ENCODE measurements at regions not wholly inside any gene's neighbourhood (a gene's known extent, or its start where the extent isn't known, plus 50 kb on each side); places are given as distances from the start of the nearest gene placed in this dataset.

- intact Hi-C loops (cut with micrococcal nuclease; ENCODE audit: unreplicated experiment): no loop called here
- Histone ChIP-seq H3K36me3 (ENCODE audit: control insufficient read depth, insufficient read depth, low read length) (no peaks in the 10 kb centered on the region), H3K4me3 (ENCODE audit: low read depth in 2 of 2, low read length in 2 of 2) (no peak overlapping the region), H3K27ac (ENCODE audit: low read length) (no peak overlapping the region), H3K4me1 (ENCODE audit: control insufficient read depth, insufficient read depth, low read length) (no peaks in the 10 kb centered on the region), H3K9me3 (ENCODE audit: control insufficient read depth, insufficient read depth, low read depth, low read length) (no peaks in the 10 kb centered on the region), H3K27me3 (ENCODE audit: control insufficient read depth, insufficient read depth, low read length) (no peaks in the 10 kb centered on the region)
- ChIA-PET CTCF (no interaction called here), POLR2A (no interaction called here)
- ATAC-seq: no peak
- TF ChIP-seq SIN3A (IDR thresholded peaks at IDR 0.05; ENCODE audit: borderline replicate concordance, insufficient read depth, low read depth, low read length) (no peak), POLR2AphosphoS5 (IDR thresholded peaks at IDR 0.05; ENCODE audit: low read depth, low read length) (no peak), TCF7L2 (IDR thresholded peaks at IDR 0.05; ENCODE audit: low read depth, low read length) (no peak), REST (IDR thresholded peaks at IDR 0.05; ENCODE audit: insufficient read depth in 1 of 2, low read depth in 2 of 2, low read length in 1 of 2) (no peak), CTCF (IDR thresholded peaks at IDR 0.05) (no peak)
- no peak for DNase-seq (ENCODE audit: low read depth, low spot score)
- no TSS peak for BruUV-seq (replicated peaks)
- in situ Hi-C loops (cut with HindIII; ENCODE audit: low pct_unique_long_range_greater_than_20kb, low sequenced_read_pairs): no loop called here
Observed at GRCh38 chr4:167544391-167544790, 310.1 kb upstream of the SPOCK3 start.

- intact Hi-C loops (cut with micrococcal nuclease; ENCODE audit: unreplicated experiment): no loop called here
- in situ Hi-C loops (cut with HindIII; ENCODE audit: low pct_unique_long_range_greater_than_20kb, low sequenced_read_pairs): no loop called here
- Histone ChIP-seq H3K4me3 (ENCODE audit: low read depth in 2 of 2, low read length in 2 of 2) (no peak overlapping the region), H3K27me3 (ENCODE audit: control insufficient read depth, insufficient read depth, low read length) (no peaks in the 10 kb centered on the region), H3K4me1 (ENCODE audit: control insufficient read depth, insufficient read depth, low read length) (no peaks in the 10 kb centered on the region), H3K9me3 (ENCODE audit: control insufficient read depth, insufficient read depth, low read depth, low read length) (no peaks in the 10 kb centered on the region), H3K27ac (ENCODE audit: low read length) (no peak overlapping the region), H3K36me3 (ENCODE audit: control insufficient read depth, insufficient read depth, low read length) (no peaks in the 10 kb centered on the region)
- ATAC-seq: no peak
- ChIA-PET POLR2A (no interaction called here), CTCF (no interaction called here)
- DNase-seq (ENCODE audit: low read depth, low spot score): no peak
- TF ChIP-seq REST (IDR thresholded peaks at IDR 0.05; ENCODE audit: insufficient read depth in 1 of 2, low read depth in 2 of 2, low read length in 1 of 2) (no peak), POLR2AphosphoS5 (IDR thresholded peaks at IDR 0.05; ENCODE audit: low read depth, low read length) (no peak), CTCF (IDR thresholded peaks at IDR 0.05) (no peak), TCF7L2 (IDR thresholded peaks at IDR 0.05; ENCODE audit: low read depth, low read length) (no peak), SIN3A (IDR thresholded peaks at IDR 0.05; ENCODE audit: borderline replicate concordance, insufficient read depth, low read depth, low read length) (no peak)
- BruUV-seq (replicated peaks): no TSS peak
Observed at GRCh38 chr4:167550021-167550420, 315.7 kb upstream of the SPOCK3 start.

All from Panc1 (cell line).